Esophagus muscularis mucosa (tissue), 3 donors: ENCODE measurements at regions not wholly inside any gene's neighbourhood (a gene's known extent, or its start where the extent isn't known, plus 50 kb on each side); places are given as distances from the start of the nearest gene placed in this dataset.

Source experiments
- CTCF ChIP-seq, 3 experiments: fragments of 200-600 bp in 2 of 3; fragments of 450-650 bp in 1 of 3; sonication (generic) in 2 of 3; IDR thresholded peaks; one replicate each; pipeline ENCODE4 v1.5.1; 2017 to 2019; ENCODE audit warnings: antibody characterized with exemption in 3 of 3, mild to moderate bottlenecking in 2 of 3, moderate library complexity in 1 of 3
- POLR2A ChIP-seq: fragments of 450-650 bp; IDR thresholded peaks from one replicate; pipeline ENCODE4 v1.6.1; 2017; ENCODE audit warnings: antibody characterized with exemption, moderate library complexity, mild to moderate bottlenecking, low read depth
- POLR2AphosphoS5 ChIP-seq, 2 donors: sonication (generic); formaldehyde crosslinking; IDR thresholded peaks; one replicate each; pipeline ENCODE4 v1.6.1; 2017; ENCODE audit warnings: antibody characterized with exemption in 2 of 2

GRCh38 chr22:27156821-27157489, 499.6 kb downstream of the MIAT start:
- TF ChIP-seq POLR2A: no peak
- no peak for TF ChIP-seq CTCF (IDR thresholded peaks at IDR 0.05)
- TF ChIP-seq POLR2AphosphoS5 (IDR thresholded peaks at IDR 0.05): no peak
